ENCODE measurements at regions not wholly inside any gene's neighbourhood (a gene's known extent, or its start where the extent isn't known, plus 50 kb on each side); places are given as distances from the start of the nearest gene placed in this dataset.

DNA sequence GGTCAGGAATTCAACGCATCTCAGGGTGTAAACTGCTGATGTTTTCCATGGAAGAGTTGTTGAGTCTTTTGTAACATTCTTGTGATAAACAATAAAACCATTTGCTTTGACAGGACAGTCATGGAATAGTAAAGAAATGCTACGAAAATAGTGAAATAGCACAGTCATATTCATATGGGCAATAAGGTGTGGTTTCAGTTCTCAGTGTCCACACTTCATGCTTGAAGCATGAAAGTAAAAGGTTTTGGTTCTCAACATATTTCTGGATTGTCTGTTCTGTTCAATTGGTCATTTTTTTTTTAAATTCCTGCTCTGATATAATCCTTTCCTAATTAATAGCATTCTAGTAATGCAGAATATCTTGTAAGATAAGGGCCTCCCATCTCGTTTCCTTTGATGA, 467.6 kb upstream of the ZNF608 start:
- H3K27me3 ChIP-seq, result no peaks in the 10 kb centered on the region
- WGBS, 2 donors (ENCODE audit: low coverage in 1 of 2), result 83 to 88% methylated on average over 3 of the region's 3 CpGs
- H3K27ac ChIP-seq, result no peak overlapping the region
- DNase-seq, result no peak
- H3K9me3 ChIP-seq, result no peaks in the 10 kb centered on the region
- in situ Hi-C loops (cut with MboI; ENCODE audit: low pct_ligation_motif_present in 1 of 4, low pct_unique_long_range_greater_than_20kb in 1 of 4, low sequenced_read_pairs in 3 of 4), result no loop called here
- no peak overlapping the region for H3K4me3 ChIP-seq
- H3K36me3 ChIP-seq, result no peaks in the 10 kb centered on the region
- no peaks in the 10 kb centered on the region for H3K4me1 ChIP-seq
- TF ChIP-seq POLR2AphosphoS5 (IDR thresholded peaks at IDR 0.05) (no peak), POLR2A (IDR thresholded peaks at IDR 0.05) (no peak), EP300 (IDR thresholded peaks at IDR 0.05; ENCODE audit: low read depth) (no peak)
- TF ChIP-seq, protein P1, sequence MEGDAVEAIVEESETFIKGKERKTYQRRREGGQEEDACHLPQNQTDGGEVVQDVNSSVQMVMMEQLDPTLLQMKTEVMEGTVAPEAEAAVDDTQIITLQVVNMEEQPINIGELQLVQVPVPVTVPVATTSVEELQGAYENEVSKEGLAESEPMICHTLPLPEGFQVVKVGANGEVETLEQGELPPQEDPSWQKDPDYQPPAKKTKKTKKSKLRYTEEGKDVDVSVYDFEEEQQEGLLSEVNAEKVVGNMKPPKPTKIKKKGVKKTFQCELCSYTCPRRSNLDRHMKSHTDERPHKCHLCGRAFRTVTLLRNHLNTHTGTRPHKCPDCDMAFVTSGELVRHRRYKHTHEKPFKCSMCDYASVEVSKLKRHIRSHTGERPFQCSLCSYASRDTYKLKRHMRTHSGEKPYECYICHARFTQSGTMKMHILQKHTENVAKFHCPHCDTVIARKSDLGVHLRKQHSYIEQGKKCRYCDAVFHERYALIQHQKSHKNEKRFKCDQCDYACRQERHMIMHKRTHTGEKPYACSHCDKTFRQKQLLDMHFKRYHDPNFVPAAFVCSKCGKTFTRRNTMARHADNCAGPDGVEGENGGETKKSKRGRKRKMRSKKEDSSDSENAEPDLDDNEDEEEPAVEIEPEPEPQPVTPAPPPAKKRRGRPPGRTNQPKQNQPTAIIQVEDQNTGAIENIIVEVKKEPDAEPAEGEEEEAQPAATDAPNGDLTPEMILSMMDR (IDR thresholded peaks at IDR 0.05), result no peak
- intact Hi-C loops (cut with DNase I; ENCODE audit: low total_unique reads), result no loop called here

- Histone ChIP-seq H3K4me3 (no peak overlapping the region), H3K4me1 (no peaks in the 10 kb centered on the region), H3K27ac (no peak overlapping the region), H3K9me3 (no peaks in the 10 kb centered on the region), H3K27me3 (no peaks in the 10 kb centered on the region), H3K36me3 (no peaks in the 10 kb centered on the region)
- 95% methylated on average over 1 of the region's 1 CpG; no CpG with 5 or more reads in 1 of the 2 donors for WGBS, 2 donors (ENCODE audit: low coverage in 1 of 2)
- intact Hi-C loops (cut with DNase I; ENCODE audit: low total_unique reads) (no loop called here), in situ Hi-C loops (cut with MboI; ENCODE audit: low pct_ligation_motif_present in 1 of 4, low pct_unique_long_range_greater_than_20kb in 1 of 4, low sequenced_read_pairs in 3 of 4) (no loop called here)
- TF ChIP-seq POLR2A (IDR thresholded peaks at IDR 0.05), result no peak
- TF ChIP-seq POLR2AphosphoS5 (IDR thresholded peaks at IDR 0.05), result no peak
- TF ChIP-seq, protein P1 (IDR thresholded peaks at IDR 0.05), result no peak
- no peak for TF ChIP-seq EP300 (IDR thresholded peaks at IDR 0.05; ENCODE audit: low read depth)
- DNase-seq, result no peak
Observed at GRCh38 chr5:125215593-125215992, 469.2 kb upstream of the ZNF608 start.

DNA sequence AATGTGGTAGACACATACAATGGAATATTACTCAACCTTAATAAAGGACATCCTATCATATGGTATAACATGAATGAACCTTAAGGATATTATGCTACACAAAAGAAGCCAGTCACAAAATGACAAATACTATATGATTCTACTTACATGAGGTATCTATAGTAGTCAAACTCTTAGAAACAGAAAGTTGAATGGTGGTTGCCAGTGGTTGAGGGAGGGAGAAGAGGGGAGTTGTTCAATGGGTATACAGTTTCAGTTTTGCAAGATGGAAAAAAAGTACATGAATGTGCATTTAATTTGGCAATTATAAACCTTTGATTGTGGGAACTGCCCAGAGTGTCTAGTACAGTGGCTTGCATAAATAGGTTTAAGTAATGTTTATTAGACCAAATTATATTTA, 473.3 kb upstream of the ZNF608 start:
- Histone ChIP-seq H3K4me1 (no peaks in the 10 kb centered on the region), H3K27ac (no peak overlapping the region), H3K4me3 (no peak overlapping the region), H3K9me3 (no peaks in the 10 kb centered on the region), H3K27me3 (no peaks in the 10 kb centered on the region), H3K36me3 (no peaks in the 10 kb centered on the region)
- TF ChIP-seq POLR2AphosphoS5 (IDR thresholded peaks at IDR 0.05), result no peak
- no peak for TF ChIP-seq EP300 (IDR thresholded peaks at IDR 0.05; ENCODE audit: low read depth)
- TF ChIP-seq, protein P1 (IDR thresholded peaks at IDR 0.05), result no peak
- TF ChIP-seq POLR2A (IDR thresholded peaks at IDR 0.05), result no peak
- intact Hi-C loops (cut with DNase I; ENCODE audit: low total_unique reads), result no loop called here
- in situ Hi-C loops (cut with MboI; ENCODE audit: low pct_ligation_motif_present in 1 of 4, low pct_unique_long_range_greater_than_20kb in 1 of 4, low sequenced_read_pairs in 3 of 4), result no loop called here
- DNase-seq, result no peak

GRCh38 chr5:125220284-125220683, 473.8 kb upstream of the ZNF608 start:
- no peak overlapping the region for H3K27ac ChIP-seq
- H3K4me3 ChIP-seq, result no peak overlapping the region
- H3K36me3 ChIP-seq, result no peaks in the 10 kb centered on the region
- TF ChIP-seq, protein P1 (IDR thresholded peaks at IDR 0.05), result no peak
- TF ChIP-seq POLR2AphosphoS5 (IDR thresholded peaks at IDR 0.05) (no peak), POLR2A (IDR thresholded peaks at IDR 0.05) (no peak), EP300 (IDR thresholded peaks at IDR 0.05; ENCODE audit: low read depth) (no peak)
- in situ Hi-C loops (cut with MboI; ENCODE audit: low pct_ligation_motif_present in 1 of 4, low pct_unique_long_range_greater_than_20kb in 1 of 4, low sequenced_read_pairs in 3 of 4), result no loop called here
- intact Hi-C loops (cut with DNase I; ENCODE audit: low total_unique reads), result no loop called here
- no peaks in the 10 kb centered on the region for H3K4me1 ChIP-seq
- no peak for DNase-seq
- no peaks in the 10 kb centered on the region for H3K27me3 ChIP-seq
- H3K9me3 ChIP-seq, result no peaks in the 10 kb centered on the region
- 88 to 92% methylated on average over 1 of the region's 1 CpG for WGBS, 2 donors (ENCODE audit: low coverage in 1 of 2)
